Chondrocyte (in vitro differentiated cells): ENCODE measurements at regions not wholly inside any gene's neighbourhood (a gene's known extent, or its start where the extent isn't known, plus 50 kb on each side); places are given as distances from the start of the nearest gene placed in this dataset.

Experiments used
- DNase-seq: peaks from one replicate; pipeline ENCODE4 v3.0.0; 2021; ENCODE audit warnings: mixed read lengths, low spot score
- H3K27ac Mint-ChIP-seq: one replicate; pipeline ENCODE4 v1.8.0; 2021; ENCODE audit warnings: mild to moderate bottlenecking, moderate library complexity, mixed read lengths; ENCODE audit not compliant: unreplicated experiment
- H3K27me3 Mint-ChIP-seq: 2 replicates; pipeline ENCODE4 v1.8.0; 2021; ENCODE audit warnings: low read depth, mixed read lengths
- H3K36me3 Mint-ChIP-seq: 2 replicates; pipeline ENCODE4 v1.8.0; 2021; ENCODE audit warnings: low read depth, mixed read lengths
- H3K4me1 Mint-ChIP-seq: 2 replicates; pipeline ENCODE4 v1.8.0; 2021; ENCODE audit warnings: low read depth, mild to moderate bottlenecking, mixed read lengths
- H3K4me3 Mint-ChIP-seq: one replicate; pipeline ENCODE4 v1.8.0; 2021; ENCODE audit warnings: mild to moderate bottlenecking, moderate library complexity, mixed read lengths; ENCODE audit not compliant: unreplicated experiment
- H3K9me3 Mint-ChIP-seq: 2 replicates; pipeline ENCODE4 v1.8.0; 2021; ENCODE audit warnings: low read depth, mixed read lengths
- CTCF ChIP-seq: fragments of 200-600 bp; sonication (generic); IDR thresholded peaks from 2 replicates; pipeline ENCODE4 v1.5.0; 2021; ENCODE audit warnings: antibody characterized with exemption, mild to moderate bottlenecking, moderate library complexity

GRCh38 chr2:176704282-176704858, 435.1 kb downstream of the MTX2 start:
- no peak for DNase-seq
- H3K27ac Mint-ChIP-seq, result no peak overlapping the region
- no peak overlapping the region for H3K4me3 Mint-ChIP-seq
- no peaks in the 10 kb centered on the region for H3K4me1 Mint-ChIP-seq
- H3K9me3 Mint-ChIP-seq, result no peaks in the 10 kb centered on the region
- peaks cover 10% of the 10 kb centered on the region for H3K27me3 Mint-ChIP-seq
- TF ChIP-seq CTCF, result no peak
- H3K36me3 Mint-ChIP-seq, result no peaks in the 10 kb centered on the region

DNA sequence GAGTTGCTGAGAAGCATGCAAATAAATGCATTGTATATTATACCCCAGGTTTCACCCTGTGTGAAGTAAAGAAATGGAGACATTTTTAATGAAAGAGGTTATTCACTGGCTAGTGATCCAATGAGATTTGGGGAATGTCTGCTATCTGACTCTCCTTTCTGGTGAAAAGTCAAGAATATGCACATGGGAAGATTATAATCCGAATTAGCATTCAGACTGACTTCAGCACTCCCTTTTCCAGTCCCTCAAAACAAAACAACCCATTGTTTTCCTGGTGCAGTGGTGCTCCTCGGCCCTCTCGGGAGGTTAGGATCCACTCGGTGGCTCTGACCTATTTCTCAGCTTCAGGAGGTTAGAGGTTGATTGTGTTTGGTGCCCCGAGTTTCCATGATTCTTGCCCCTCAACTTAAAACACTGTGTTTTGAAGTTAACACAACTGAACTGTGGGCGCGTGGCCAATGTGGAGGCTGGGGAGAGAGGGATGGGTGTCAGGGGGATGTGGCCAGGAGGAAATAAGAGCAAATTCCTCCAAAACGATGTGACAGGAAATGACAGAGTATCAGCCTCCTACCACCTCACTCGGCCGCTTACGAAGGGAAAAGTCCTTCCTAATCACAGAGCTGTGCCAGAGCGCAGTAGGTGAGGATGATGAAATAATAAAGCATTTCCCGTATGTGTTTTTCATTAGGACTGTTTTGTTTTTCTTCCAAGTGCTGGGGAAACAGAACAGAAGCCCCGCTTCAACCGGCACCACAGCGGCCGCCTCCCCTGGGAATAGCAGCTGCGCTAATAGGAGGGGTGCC, 440.1 kb downstream of the MTX2 start:
- no peak for TF ChIP-seq CTCF
- no peaks in the 10 kb centered on the region for H3K9me3 Mint-ChIP-seq
- no peak overlapping the region for H3K4me3 Mint-ChIP-seq
- no peak for DNase-seq
- H3K27me3 Mint-ChIP-seq, result peaks cover 22% of the 10 kb centered on the region
- no peaks in the 10 kb centered on the region for H3K4me1 Mint-ChIP-seq
- H3K27ac Mint-ChIP-seq, result no peak overlapping the region
- no peaks in the 10 kb centered on the region for H3K36me3 Mint-ChIP-seq

- H3K27me3 Mint-ChIP-seq, result peaks cover 22% of the 10 kb centered on the region
- no peak overlapping the region for H3K27ac Mint-ChIP-seq
- H3K9me3 Mint-ChIP-seq, result no peaks in the 10 kb centered on the region
- H3K36me3 Mint-ChIP-seq, result no peaks in the 10 kb centered on the region
- no peak for DNase-seq
- TF ChIP-seq CTCF, result no peak
- no peaks in the 10 kb centered on the region for H3K4me1 Mint-ChIP-seq
- H3K4me3 Mint-ChIP-seq, result no peak overlapping the region
Measured at GRCh38 chr2:176709991-176710390, 440.7 kb downstream of the MTX2 start.

- no peak for TF ChIP-seq CTCF
- no peaks in the 10 kb centered on the region for H3K4me1 Mint-ChIP-seq
- DNase-seq, result no peak
- no peaks in the 10 kb centered on the region for H3K36me3 Mint-ChIP-seq
- peaks cover 21% of the 10 kb centered on the region for H3K27me3 Mint-ChIP-seq
- no peaks in the 10 kb centered on the region for H3K9me3 Mint-ChIP-seq
- no peak overlapping the region for H3K4me3 Mint-ChIP-seq
- no peak overlapping the region for H3K27ac Mint-ChIP-seq
Measured at GRCh38 chr2:176710657-176711186, 441.5 kb downstream of the MTX2 start.

GRCh38 chr2:176725873-176726645, 456.8 kb downstream of the MTX2 start:
- Mint-ChIP-seq H3K27ac (no peak overlapping the region), H3K27me3 (peaks cover 20% of the 10 kb centered on the region), H3K36me3 (no peaks in the 10 kb centered on the region), H3K9me3 (peaks cover 6% of the 10 kb centered on the region), H3K4me1 (peaks cover 11% of the 10 kb centered on the region), H3K4me3 (no peak overlapping the region)
- no peak for DNase-seq
- TF ChIP-seq CTCF, result no peak
